Activated CD4-positive, alpha-beta T cell treated with anti-CD3 and anti-CD28 coated beads, Interleukin-2, amount 10 ng/mL, durations not matched to agents 24 days and 14 days (primary cell): ENCODE measurements at regions not wholly inside any gene's neighbourhood (a gene's known extent, or its start where the extent isn't known, plus 50 kb on each side); places are given as distances from the start of the nearest gene placed in this dataset.
A peak's percentile ranks its signal among the peaks of the same experiment; 100 is the strongest.

ENCODE experiments used
- DNase-seq: peaks from one replicate; pipeline ENCODE4 v3.0.0; 2022
- H3K27ac Mint-ChIP-seq: one replicate; pipeline ENCODE4 v1.8.0; 2022; ENCODE audit warnings: mild to moderate bottlenecking, mixed read lengths
- H3K27me3 Mint-ChIP-seq: one replicate; pipeline ENCODE4 v1.8.0; 2022; ENCODE audit warnings: mixed read lengths
- H3K36me3 Mint-ChIP-seq: one replicate; pipeline ENCODE4 v1.8.0; 2022; ENCODE audit warnings: low read depth, mild to moderate bottlenecking, mixed read lengths
- H3K4me1 Mint-ChIP-seq: one replicate; pipeline ENCODE4 v1.8.0; 2021; ENCODE audit warnings: mixed read lengths
- H3K4me3 Mint-ChIP-seq: one replicate; pipeline ENCODE4 v1.8.0; 2022; ENCODE audit warnings: mild to moderate bottlenecking, moderate library complexity, mixed read lengths
- H3K9me3 Mint-ChIP-seq: one replicate; pipeline ENCODE4 v1.8.0; 2021; ENCODE audit warnings: mixed read lengths
- intact Hi-C: fragments of 100-400 bp; cut with micrococcal nuclease; formaldehyde crosslinking; loops from one replicate; pipeline ENCODE4 v1.15.1; 2023

DNA sequence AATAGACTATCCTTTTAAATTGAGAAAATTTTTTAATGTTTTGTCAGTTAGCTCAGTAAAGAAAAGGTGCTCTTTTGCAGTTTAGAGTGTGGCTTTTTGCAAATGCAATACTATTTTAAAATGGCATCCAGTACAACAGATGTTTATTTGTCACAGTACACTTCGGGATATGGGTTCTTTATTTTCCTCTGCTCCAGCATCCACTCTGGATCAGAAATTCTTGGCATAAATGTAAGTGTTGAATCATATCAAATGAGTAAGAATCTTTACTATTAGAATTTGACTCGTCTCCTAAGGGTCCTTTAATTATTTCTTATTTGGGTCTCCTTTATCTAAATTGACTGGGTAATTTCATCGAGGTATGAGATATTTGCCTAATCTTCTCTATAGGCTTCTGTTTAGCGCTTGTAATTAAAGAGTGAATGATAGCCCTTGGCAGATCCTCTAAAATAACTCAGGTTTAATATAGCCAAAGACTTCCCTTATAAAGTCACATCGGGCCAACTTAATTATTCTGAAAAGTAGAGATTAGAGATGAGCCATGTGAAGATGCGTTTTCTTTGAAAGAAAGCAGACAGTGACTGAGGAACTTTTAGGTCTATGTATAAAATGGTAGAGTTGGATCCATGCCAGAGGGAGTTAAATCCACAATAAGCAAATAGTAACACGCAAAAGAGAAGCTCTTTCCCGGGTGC, 132.7 kb downstream of the CASP12 start:
- H3K4me3 Mint-ChIP-seq: no peak overlapping the region
- intact Hi-C loops: no loop called here
- peaks cover 10% of the 10 kb centered on the region for H3K4me1 Mint-ChIP-seq
- H3K9me3 Mint-ChIP-seq: peaks cover 18% of the 10 kb centered on the region
- H3K36me3 Mint-ChIP-seq: peaks cover 1% of the 10 kb centered on the region
- H3K27ac Mint-ChIP-seq: no peak overlapping the region
- no peak for DNase-seq
- H3K27me3 Mint-ChIP-seq: no peaks in the 10 kb centered on the region

DNA sequence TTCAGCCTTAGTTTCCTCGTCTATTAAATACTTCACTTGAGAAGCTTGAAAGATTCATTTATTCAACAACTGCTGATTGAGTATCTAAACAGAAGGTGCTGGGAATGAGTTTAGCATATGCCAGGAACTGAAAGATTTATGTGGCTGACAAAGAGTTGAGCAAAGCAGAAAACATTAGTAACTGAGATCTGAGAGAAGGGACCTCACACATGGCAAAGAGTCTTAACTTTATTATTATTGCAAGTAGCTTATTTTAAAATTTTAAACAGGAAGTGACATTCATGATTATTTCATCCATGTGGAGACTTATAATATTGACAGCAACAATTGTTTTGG, 133.6 kb downstream of the CASP12 start:
- Mint-ChIP-seq H3K4me1 (peaks cover 12% of the 10 kb centered on the region), H3K4me3 (no peak overlapping the region), H3K27me3 (no peaks in the 10 kb centered on the region), H3K27ac (no peak overlapping the region), H3K36me3 (peaks cover 5% of the 10 kb centered on the region), H3K9me3 (peaks cover 18% of the 10 kb centered on the region)
- intact Hi-C loops: no loop called here
- DNase-seq: no peak

GRCh38 chr11:104763930-104764709, 134.1 kb downstream of the CASP12 start:
- intact Hi-C loops: no loop called here

GRCh38 chr11:104761511-104761910, 136.7 kb downstream of the CASP12 start:
- peaks cover 12% of the 10 kb centered on the region for H3K4me1 Mint-ChIP-seq
- H3K36me3 Mint-ChIP-seq: peaks cover 9% of the 10 kb centered on the region
- H3K27ac Mint-ChIP-seq: no peak overlapping the region
- intact Hi-C loops: no loop called here
- H3K4me3 Mint-ChIP-seq: no peak overlapping the region
- no peaks in the 10 kb centered on the region for H3K27me3 Mint-ChIP-seq
- no peak for DNase-seq
- peaks cover 18% of the 10 kb centered on the region for H3K9me3 Mint-ChIP-seq

More at GRCh38 chr11:104763930-104764709, 134.1 kb downstream of the CASP12 start:
- Mint-ChIP-seq H3K4me1 (peaks cover 12% of the 10 kb centered on the region), H3K9me3 (peaks cover 18% of the 10 kb centered on the region), H3K4me3 (no peak overlapping the region), H3K27me3 (no peaks in the 10 kb centered on the region), H3K36me3 (peaks cover 9% of the 10 kb centered on the region), H3K27ac (no peak overlapping the region)
- DNase-seq: no peak

GRCh38 chr11:104759464-104759863, 138.8 kb downstream of the CASP12 start:
- peaks cover 18% of the 10 kb centered on the region for H3K9me3 Mint-ChIP-seq
- intact Hi-C loops: no loop called here
- H3K4me3 Mint-ChIP-seq: no peak overlapping the region
- H3K36me3 Mint-ChIP-seq: peaks cover 7% of the 10 kb centered on the region
- no peaks in the 10 kb centered on the region for H3K27me3 Mint-ChIP-seq
- H3K4me1 Mint-ChIP-seq: peaks cover 8% of the 10 kb centered on the region
- no peak overlapping the region for H3K27ac Mint-ChIP-seq
- no peak for DNase-seq

- no peak overlapping the region for H3K27ac Mint-ChIP-seq
- no peak for DNase-seq
Measured at GRCh38 chr11:104738918-104739317, 159.3 kb downstream of the CASP12 start.

DNA sequence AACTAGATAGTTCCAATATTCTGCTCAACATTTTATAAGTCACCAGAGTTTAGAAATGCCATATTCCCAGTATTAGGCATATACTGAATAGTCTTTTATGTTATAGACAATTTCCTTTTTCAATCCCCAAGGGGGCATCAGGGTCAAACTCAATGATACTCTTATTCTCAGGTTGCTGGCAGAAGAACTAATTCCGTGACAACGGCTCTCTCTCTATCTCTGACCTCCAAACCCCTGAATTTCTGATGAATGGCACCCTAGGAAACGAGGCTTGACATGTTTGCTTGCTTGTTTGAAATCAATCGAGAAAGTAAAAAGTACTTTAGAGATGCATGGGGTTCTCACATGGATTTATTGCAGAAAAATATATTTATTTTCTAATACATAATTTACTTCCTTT, 160.1 kb downstream of the CASP12 start:
- Mint-ChIP-seq H3K36me3 (no peaks in the 10 kb centered on the region), H3K4me3 (no peak overlapping the region), H3K27ac (no peak overlapping the region), H3K27me3 (no peaks in the 10 kb centered on the region), H3K9me3 (peaks cover 12% of the 10 kb centered on the region), H3K4me1 (peaks cover 7% of the 10 kb centered on the region)
- intact Hi-C loops: no loop called here
- DNase-seq: no peak

More at GRCh38 chr11:104738918-104739317, 159.3 kb downstream of the CASP12 start:
- Mint-ChIP-seq H3K36me3 (no peaks in the 10 kb centered on the region), H3K4me3 (no peak overlapping the region), H3K4me1 (peaks cover 7% of the 10 kb centered on the region), H3K9me3 (peaks cover 15% of the 10 kb centered on the region), H3K27me3 (no peaks in the 10 kb centered on the region)
- intact Hi-C loops: no loop called here

GRCh38 chr11:104736502-104736901, 161.8 kb downstream of the CASP12 start:
- Mint-ChIP-seq H3K9me3 (peaks cover 12% of the 10 kb centered on the region), H3K4me3 (no peak overlapping the region), H3K27ac (no peak overlapping the region), H3K27me3 (no peaks in the 10 kb centered on the region), H3K4me1 (peaks cover 17% of the 10 kb centered on the region), H3K36me3 (no peaks in the 10 kb centered on the region)
- intact Hi-C loops: no loop called here
- no peak for DNase-seq

- no peak for DNase-seq
- H3K27ac Mint-ChIP-seq: no peak overlapping the region
- H3K36me3 Mint-ChIP-seq: no peaks in the 10 kb centered on the region
- H3K4me3 Mint-ChIP-seq: no peak overlapping the region
- intact Hi-C loops: no loop called here
- H3K4me1 Mint-ChIP-seq: peaks cover 19% of the 10 kb centered on the region
- peaks cover 12% of the 10 kb centered on the region for H3K9me3 Mint-ChIP-seq
- no peaks in the 10 kb centered on the region for H3K27me3 Mint-ChIP-seq
Measured at GRCh38 chr11:104734998-104735397, 163.3 kb downstream of the CASP12 start.

DNA sequence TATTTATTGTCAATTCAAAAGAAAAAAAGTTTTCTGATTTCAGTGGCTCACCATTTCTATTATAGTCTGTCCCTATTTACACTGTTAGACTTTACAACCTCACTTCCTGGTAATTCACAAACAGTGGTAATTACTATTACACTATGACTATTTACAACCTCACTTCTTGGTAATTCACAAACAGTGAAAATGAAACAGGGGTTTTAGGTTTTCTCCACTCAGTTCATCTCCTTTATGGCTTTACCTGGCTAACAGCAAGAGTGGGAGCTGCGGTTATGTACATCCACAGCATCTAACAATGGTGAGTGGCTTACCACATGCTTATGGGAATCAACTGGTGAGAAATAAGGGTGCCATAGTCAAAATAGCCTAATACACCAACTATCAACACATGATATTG, 166.4 kb downstream of the CASP12 start:
- H3K27ac Mint-ChIP-seq: peak overlapping the region; percentile 15

DNA sequence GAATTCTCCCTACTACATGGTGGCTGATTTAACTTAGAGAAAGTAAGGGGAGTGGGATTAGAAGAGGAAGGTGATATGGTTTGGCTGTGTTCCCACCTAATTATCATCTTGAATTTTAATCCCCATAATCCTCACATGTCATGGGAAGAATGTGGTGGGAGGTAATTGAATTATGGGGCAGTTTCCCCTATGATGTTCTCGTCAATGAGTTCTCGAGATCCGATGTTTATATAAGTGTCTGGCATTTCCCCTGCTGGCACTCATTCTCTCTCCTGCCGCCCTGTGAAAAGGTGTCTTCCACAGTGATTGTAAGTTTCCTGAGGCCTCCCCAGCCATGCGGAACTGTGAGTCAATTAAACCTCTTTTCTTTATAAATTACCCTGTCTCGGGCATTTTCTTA, 169.3 kb downstream of the CASP12 start:
- H3K4me1 Mint-ChIP-seq: peaks cover 16% of the 10 kb centered on the region
- H3K27ac Mint-ChIP-seq: no peak overlapping the region
- peaks cover 8% of the 10 kb centered on the region for H3K9me3 Mint-ChIP-seq
- no peaks in the 10 kb centered on the region for H3K36me3 Mint-ChIP-seq
- no peak for DNase-seq
- H3K4me3 Mint-ChIP-seq: no peak overlapping the region
- intact Hi-C loops: no loop called here
- H3K27me3 Mint-ChIP-seq: no peaks in the 10 kb centered on the region

More for the DNA sequence above, 166.4 kb downstream of the CASP12 start:
- intact Hi-C loops: loop anchor here (2.0 kb wide), 1 partner anchor 25 kb away; no protein-coding TSS in a partner anchor
- Mint-ChIP-seq H3K9me3 (peaks cover 3% of the 10 kb centered on the region), H3K4me3 (no peak overlapping the region), H3K27me3 (no peaks in the 10 kb centered on the region), H3K4me1 (peaks cover 20% of the 10 kb centered on the region), H3K36me3 (no peaks in the 10 kb centered on the region)
- DNase-seq: peak; percentile 65

DNA sequence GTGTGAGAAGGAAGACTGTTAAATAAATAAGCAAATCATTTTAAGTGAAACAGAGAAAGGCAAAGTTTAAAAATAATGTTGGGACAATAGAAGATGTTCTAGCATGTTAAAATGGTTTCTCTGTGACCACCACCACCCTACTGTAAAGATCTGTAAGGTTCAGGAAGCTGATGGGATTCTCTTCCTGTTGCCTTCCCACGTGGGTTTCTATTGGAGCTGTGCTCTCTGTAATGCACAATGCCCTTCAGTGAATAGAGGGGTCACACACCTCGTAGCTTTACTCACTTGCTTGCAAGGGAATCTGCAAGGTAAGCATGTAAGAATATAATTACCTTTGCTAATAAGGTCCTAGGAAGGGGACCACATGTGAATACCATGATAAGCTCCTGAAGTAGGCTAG, 170.5 kb downstream of the CASP12 start:
- H3K4me3 Mint-ChIP-seq: no peak overlapping the region
- peaks cover 16% of the 10 kb centered on the region for H3K4me1 Mint-ChIP-seq
- no peaks in the 10 kb centered on the region for H3K27me3 Mint-ChIP-seq
- intact Hi-C loops: no loop called here
- H3K27ac Mint-ChIP-seq: no peak overlapping the region
- no peak for DNase-seq
- peaks cover 5% of the 10 kb centered on the region for H3K36me3 Mint-ChIP-seq
- peaks cover 11% of the 10 kb centered on the region for H3K9me3 Mint-ChIP-seq

DNA sequence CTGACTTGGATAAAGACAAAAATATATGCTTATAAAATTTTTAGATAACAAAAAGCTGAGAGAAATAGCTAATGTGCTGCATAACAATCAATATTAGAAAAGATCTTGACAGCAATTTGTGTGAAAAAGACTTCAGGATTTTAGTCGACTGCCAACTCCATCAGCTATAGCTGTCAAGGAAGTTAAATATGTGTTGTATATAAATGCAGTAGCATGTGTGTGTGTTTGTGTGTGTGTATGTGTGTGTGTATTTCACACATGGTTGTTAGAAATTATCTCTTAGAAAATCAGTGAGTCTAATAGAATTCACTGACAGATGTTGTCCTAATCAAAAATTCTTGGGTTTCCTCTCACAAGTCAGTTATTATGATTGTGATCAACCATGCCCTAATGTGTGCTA, 171.2 kb downstream of the CASP12 start:
- Mint-ChIP-seq H3K27me3 (no peaks in the 10 kb centered on the region), H3K27ac (no peak overlapping the region), H3K9me3 (peaks cover 11% of the 10 kb centered on the region), H3K4me3 (no peak overlapping the region), H3K4me1 (peaks cover 10% of the 10 kb centered on the region), H3K36me3 (peaks cover 5% of the 10 kb centered on the region)
- intact Hi-C loops: no loop called here
- no peak for DNase-seq

- peaks cover 6% of the 10 kb centered on the region for H3K4me1 Mint-ChIP-seq
- peaks cover 6% of the 10 kb centered on the region for H3K36me3 Mint-ChIP-seq
- peaks cover 14% of the 10 kb centered on the region for H3K9me3 Mint-ChIP-seq
- DNase-seq: no peak
- no peak overlapping the region for H3K27ac Mint-ChIP-seq
- H3K4me3 Mint-ChIP-seq: no peak overlapping the region
- intact Hi-C loops: no loop called here
- H3K27me3 Mint-ChIP-seq: no peaks in the 10 kb centered on the region
Measured at GRCh38 chr11:104725796-104726408, 172.4 kb downstream of the CASP12 start.
